ENCODE measurements at regions not wholly inside any gene's neighbourhood (a gene's known extent, or its start where the extent isn't known, plus 50 kb on each side); places are given as distances from the start of the nearest gene placed in this dataset.

- Mint-ChIP-seq H3K4me3 (ENCODE audit: low read depth) (no peak overlapping the region), H3K36me3 (ENCODE audit: insufficient read depth) (no peaks in the 10 kb centered on the region), H3K4me1 (ENCODE audit: low read depth) (no peaks in the 10 kb centered on the region), H3K27ac (peak overlapping the region; percentile 80), H3K27me3 (peaks cover 3% of the 10 kb centered on the region), H3K9me3 (ENCODE audit: low read depth) (peaks cover 13% of the 10 kb centered on the region)
- TF ChIP-seq, protein P1, sequence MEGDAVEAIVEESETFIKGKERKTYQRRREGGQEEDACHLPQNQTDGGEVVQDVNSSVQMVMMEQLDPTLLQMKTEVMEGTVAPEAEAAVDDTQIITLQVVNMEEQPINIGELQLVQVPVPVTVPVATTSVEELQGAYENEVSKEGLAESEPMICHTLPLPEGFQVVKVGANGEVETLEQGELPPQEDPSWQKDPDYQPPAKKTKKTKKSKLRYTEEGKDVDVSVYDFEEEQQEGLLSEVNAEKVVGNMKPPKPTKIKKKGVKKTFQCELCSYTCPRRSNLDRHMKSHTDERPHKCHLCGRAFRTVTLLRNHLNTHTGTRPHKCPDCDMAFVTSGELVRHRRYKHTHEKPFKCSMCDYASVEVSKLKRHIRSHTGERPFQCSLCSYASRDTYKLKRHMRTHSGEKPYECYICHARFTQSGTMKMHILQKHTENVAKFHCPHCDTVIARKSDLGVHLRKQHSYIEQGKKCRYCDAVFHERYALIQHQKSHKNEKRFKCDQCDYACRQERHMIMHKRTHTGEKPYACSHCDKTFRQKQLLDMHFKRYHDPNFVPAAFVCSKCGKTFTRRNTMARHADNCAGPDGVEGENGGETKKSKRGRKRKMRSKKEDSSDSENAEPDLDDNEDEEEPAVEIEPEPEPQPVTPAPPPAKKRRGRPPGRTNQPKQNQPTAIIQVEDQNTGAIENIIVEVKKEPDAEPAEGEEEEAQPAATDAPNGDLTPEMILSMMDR (IDR thresholded peaks at IDR 0.05; ENCODE audit: unreplicated experiment), result no peak
- DNase-seq (ENCODE audit: low spot score, unreplicated experiment), result no peak
These were observed 53.3 kb downstream of the C7orf25 start for GRCh38 chr7:42858570-42858969.

GRCh38 chr7:42856605-42856987 lies 55.3 kb downstream of the C7orf25 start:
- Mint-ChIP-seq H3K4me1 (ENCODE audit: low read depth) (no peaks in the 10 kb centered on the region), H3K4me3 (ENCODE audit: low read depth) (no peak overlapping the region), H3K27ac (no peak overlapping the region), H3K9me3 (ENCODE audit: low read depth) (peaks cover 5% of the 10 kb centered on the region), H3K27me3 (peaks cover 3% of the 10 kb centered on the region), H3K36me3 (ENCODE audit: insufficient read depth) (no peaks in the 10 kb centered on the region)
- TF ChIP-seq, protein P1 (IDR thresholded peaks at IDR 0.05; ENCODE audit: unreplicated experiment), result no peak
- DNase-seq (ENCODE audit: low spot score, unreplicated experiment), result no peak

DNA sequence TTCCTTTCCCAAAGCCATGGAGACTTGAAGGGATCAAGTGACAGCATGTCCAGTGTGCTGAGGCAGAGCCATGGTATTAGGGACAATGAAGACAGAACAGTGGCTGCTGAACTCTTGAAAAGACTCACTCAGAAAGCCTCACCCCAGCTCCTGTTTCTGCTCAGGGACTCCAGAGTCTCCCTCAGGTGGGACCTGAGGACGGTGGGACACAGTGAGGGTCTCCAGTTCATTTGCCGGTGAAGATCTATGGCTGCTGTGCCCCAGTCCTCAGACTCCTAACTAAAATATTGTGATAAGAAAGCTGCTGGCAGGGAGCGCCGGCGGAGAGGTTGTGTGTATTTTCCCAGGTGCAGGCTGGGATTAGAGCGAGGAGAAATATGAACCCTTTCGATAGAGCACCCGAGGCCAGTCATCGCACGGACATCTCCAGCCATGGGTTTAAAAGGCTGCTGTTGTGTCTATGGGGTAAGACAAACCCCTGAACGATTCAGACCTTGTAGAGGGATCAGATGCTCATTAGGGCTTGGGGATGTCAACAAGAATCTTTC lies 57.2 kb downstream of the C7orf25 start:
- TF ChIP-seq, protein P1 (IDR thresholded peaks at IDR 0.05; ENCODE audit: unreplicated experiment), result no peak
- Mint-ChIP-seq H3K4me1 (ENCODE audit: low read depth) (no peaks in the 10 kb centered on the region), H3K36me3 (ENCODE audit: insufficient read depth) (no peaks in the 10 kb centered on the region), H3K27me3 (peaks cover 3% of the 10 kb centered on the region), H3K27ac (no peak overlapping the region), H3K9me3 (ENCODE audit: low read depth) (no peaks in the 10 kb centered on the region), H3K4me3 (ENCODE audit: low read depth) (no peak overlapping the region)
- DNase-seq (ENCODE audit: low spot score, unreplicated experiment), result no peak

GRCh38 chr7:42852531-42852930 lies 59.3 kb downstream of the C7orf25 start:
- TF ChIP-seq, protein P1 (IDR thresholded peaks at IDR 0.05; ENCODE audit: unreplicated experiment), result no peak
- no peak for DNase-seq (ENCODE audit: low spot score, unreplicated experiment)
- Mint-ChIP-seq H3K4me3 (ENCODE audit: low read depth) (no peak overlapping the region), H3K36me3 (ENCODE audit: insufficient read depth) (no peaks in the 10 kb centered on the region), H3K9me3 (ENCODE audit: low read depth) (peaks cover 4% of the 10 kb centered on the region), H3K4me1 (ENCODE audit: low read depth) (no peaks in the 10 kb centered on the region), H3K27me3 (peaks cover 3% of the 10 kb centered on the region), H3K27ac (no peak overlapping the region)

DNA sequence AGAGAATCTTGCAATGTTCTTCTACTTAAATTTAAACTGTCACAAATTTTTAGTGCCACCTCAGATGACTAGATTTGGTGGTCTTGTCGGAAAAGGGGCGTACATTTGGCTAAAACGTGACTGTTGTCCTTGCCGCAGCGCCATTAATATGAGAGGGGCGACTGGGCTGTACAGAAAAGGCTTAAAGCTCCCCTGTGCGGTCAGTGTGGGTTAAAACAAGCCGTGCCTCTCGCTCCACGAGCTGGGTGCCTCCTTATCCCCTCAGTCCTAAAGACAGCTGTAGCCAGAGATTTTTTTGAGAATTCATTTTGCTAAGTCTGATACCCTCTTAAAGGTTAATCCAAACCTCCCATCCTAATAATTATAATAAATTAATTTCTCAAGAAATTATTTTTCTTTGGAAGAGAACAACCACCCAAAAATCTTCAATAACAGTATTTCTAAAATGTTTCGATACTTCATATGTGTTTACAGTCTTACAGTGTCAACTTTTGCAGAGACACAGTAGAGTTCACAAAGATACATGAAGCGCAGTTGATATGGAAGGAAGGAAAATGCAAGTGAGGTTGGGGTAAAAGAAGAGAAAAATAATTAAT lies 68.6 kb downstream of the C7orf25 start:
- no peak overlapping the region for H3K4me3 Mint-ChIP-seq (ENCODE audit: low read depth)
- no peaks in the 10 kb centered on the region for H3K4me1 Mint-ChIP-seq (ENCODE audit: low read depth)
- H3K36me3 Mint-ChIP-seq (ENCODE audit: insufficient read depth), result no peaks in the 10 kb centered on the region
- H3K9me3 Mint-ChIP-seq (ENCODE audit: low read depth), result peaks cover under 1% of the 10 kb centered on the region
- no peak overlapping the region for H3K27ac Mint-ChIP-seq
- TF ChIP-seq, protein P1 (IDR thresholded peaks at IDR 0.05; ENCODE audit: unreplicated experiment), result peak; percentile 66
- no peak for DNase-seq (ENCODE audit: low spot score, unreplicated experiment)
- peaks cover 16% of the 10 kb centered on the region for H3K27me3 Mint-ChIP-seq
